Eye (tissue), 1 donor: ENCODE measurements at regions not wholly inside any gene's neighbourhood (a gene's known extent, or its start where the extent isn't known, plus 50 kb on each side); places are given as distances from the start of the nearest gene placed in this dataset.
"Not testable (repeated sequence)": the region's sequence is repeated elsewhere in the genome, so short reads cannot be mapped to it uniquely, and the experiment has no call there.

Experiments used
- DNase-seq: peaks from one replicate; pipeline ENCODE4 v3.0.0-alpha.2; 2015

- no peak for DNase-seq
These were observed 109.2 kb downstream of the PDGFA start for GRCh38 chr7:410395-410910.

GRCh38 chr7:411116-411515, 108.5 kb downstream of the PDGFA start:
- DNase-seq: not testable (repeated sequence)

- no peak for DNase-seq
These were observed 107.9 kb downstream of the PDGFA start for GRCh38 chr7:411677-412312.

- DNase-seq: no peak
These were observed 107.3 kb downstream of the PDGFA start for GRCh38 chr7:412313-412710.

- DNase-seq: no peak
These were observed 104.7 kb downstream of the PDGFA start for GRCh38 chr7:414681-415560.

GRCh38 chr7:415646-416525, 103.8 kb downstream of the PDGFA start:
- DNase-seq: no peak

- no peak for DNase-seq
These were observed 102.7 kb downstream of the PDGFA start for GRCh38 chr7:416761-417624.

GRCh38 chr7:417625-417889, 102.1 kb downstream of the PDGFA start:
- DNase-seq: no peak

GRCh38 chr7:417973-418601, 101.6 kb downstream of the PDGFA start:
- DNase-seq: no peak

- DNase-seq: no peak
These were observed 100.9 kb downstream of the PDGFA start for GRCh38 chr7:418636-419280.

GRCh38 chr7:420142-421093, 99.2 kb downstream of the PDGFA start:
- no peak for DNase-seq

- no peak for DNase-seq
These were observed 98.3 kb downstream of the PDGFA start for GRCh38 chr7:421136-421991.

GRCh38 chr7:422191-422885, 97.3 kb downstream of the PDGFA start:
- no peak for DNase-seq

GRCh38 chr7:422886-423225, 96.8 kb downstream of the PDGFA start:
- DNase-seq: no peak

GRCh38 chr7:423312-424260, 96.1 kb downstream of the PDGFA start:
- no peak for DNase-seq

- no peak for DNase-seq
These were observed 95.2 kb downstream of the PDGFA start for GRCh38 chr7:424301-424935.
